GM18873 (cell line): ENCODE measurements at regions not wholly inside any gene's neighbourhood (a gene's known extent, or its start where the extent isn't known, plus 50 kb on each side); places are given as distances from the start of the nearest gene placed in this dataset.

Source experiments
- ATAC-seq: cut with Tn5 transposase; IDR thresholded peaks from one replicate; pipeline ENCODE4 v1.9.1; 2021; ENCODE audit warnings: mild to moderate bottlenecking, moderate library complexity, moderate number of reproducible peaks; ENCODE audit not compliant: unreplicated experiment, low FRiP score

GRCh38 chr5:130289132-130290088 is 385.1 kb downstream of the CHSY3 start:
- ATAC-seq = no peak

- no peak for ATAC-seq
Observed at GRCh38 chr5:130287438-130287837, 383.2 kb downstream of the CHSY3 start.

GRCh38 chr5:130286971-130287370 is 382.7 kb downstream of the CHSY3 start:
- ATAC-seq = no peak

- no peak for ATAC-seq
Observed at GRCh38 chr5:130282049-130282448, 377.8 kb downstream of the CHSY3 start.

GRCh38 chr5:130280528-130281217 is 376.4 kb downstream of the CHSY3 start:
- ATAC-seq = no peak

GRCh38 chr5:130279386-130279785 is 375.1 kb downstream of the CHSY3 start:
- no peak for ATAC-seq

GRCh38 chr5:130278136-130278535 is 373.9 kb downstream of the CHSY3 start:
- no peak for ATAC-seq

GRCh38 chr5:130277522-130277921 is 373.3 kb downstream of the CHSY3 start:
- ATAC-seq = no peak

- ATAC-seq = no peak
Observed at GRCh38 chr5:130277002-130277401, 372.7 kb downstream of the CHSY3 start.

GRCh38 chr5:130272837-130273236 is 368.6 kb downstream of the CHSY3 start:
- ATAC-seq = no peak

- no peak for ATAC-seq
Observed at GRCh38 chr5:130270786-130271185, 366.5 kb downstream of the CHSY3 start.

- ATAC-seq = no peak
Observed at GRCh38 chr5:130268489-130268888, 364.2 kb downstream of the CHSY3 start.

- ATAC-seq = no peak
Observed at GRCh38 chr5:130267926-130268325, 363.7 kb downstream of the CHSY3 start.

- ATAC-seq = no peak
Observed at GRCh38 chr5:130260481-130260880, 356.2 kb downstream of the CHSY3 start.

- no peak for ATAC-seq
Observed at GRCh38 chr5:130251931-130252330, 347.7 kb downstream of the CHSY3 start.

GRCh38 chr5:130243641-130244040 is 339.4 kb downstream of the CHSY3 start:
- ATAC-seq = no peak

- ATAC-seq = no peak
Observed at GRCh38 chr5:130237721-130238120, 333.5 kb downstream of the CHSY3 start.
